HCT116 (cell line): ENCODE measurements at regions not wholly inside any gene's neighbourhood (a gene's known extent, or its start where the extent isn't known, plus 50 kb on each side); places are given as distances from the start of the nearest gene placed in this dataset.

Experiments used
- ATAC-seq: fragments of 200-7000 bp; cut with Tn5 transposase; 2 replicates; pipeline ENCODE4 v1.9.1; 2020; ENCODE audit warnings: mild to moderate bottlenecking, moderate library complexity
- BruUV-seq: library from RNA; stranded (reverse); fragments of 400-500 nt; replicated peaks from 2 replicates; lab custom pipeline; 2021; lab: Mats Ljungman, UMichigan
- CTCF ChIA-PET: fragments of 300-600 bp; sonication (Branson Sonifier 250); formaldehyde crosslinking; loops from one replicate; lab custom pipeline; 2021; ENCODE audit warnings: antibody characterized with exemption; lab: Charles Lee
- POLR2A ChIA-PET: fragments of 300-600, 350-600 bp; sonication (Branson Sonifier 250); formaldehyde crosslinking; loops from one replicate; lab custom pipeline; 2021; ENCODE audit warnings: antibody characterized with exemption; lab: Charles Lee
- RAD21 ChIA-PET, 2 experiments: fragments of 300-600 bp; sonication (Branson Sonifier 250); formaldehyde crosslinking; loops; one replicate each; lab custom pipeline; 2023; ENCODE audit warnings: low total read pairs in 2 of 2; ENCODE audit not compliant: uncharacterized antibody in 2 of 2, unreplicated experiment in 2 of 2, low non-redundant PET in 1 of 2; lab: Charles Lee
- DNase-seq: peaks from one replicate; pipeline ENCODE4 v3.0.0-alpha.2; 2010; ENCODE audit warnings: low read depth, low spot score
- H2AFZ ChIP-seq: fragments of 200-600 bp; shearing (Covaris generic), sonication (generic); 2 replicates; pipeline ENCODE4 v1.6.1; 2017; ENCODE audit warnings: low read depth, mixed run types, mixed read lengths, antibody characterized with exemption, low read length; ENCODE audit not compliant: poor library complexity, severe bottlenecking
- H3K27ac ChIP-seq: 2 replicates; pipeline ENCODE4 v1.5.1; 2012; ENCODE audit warnings: low read depth, low read length
- H3K27me3 ChIP-seq: fragments of 200-600 bp; sonication (generic); 2 replicates; pipeline ENCODE4 v1.6.1; 2016; ENCODE audit warnings: mixed run types, low read length, mixed read lengths; ENCODE audit not compliant: insufficient read depth
- H3K36me3 ChIP-seq, 2 experiments: fragments of 200-500 bp in 1 of 2; fragments of 200-600 bp in 1 of 2; sonication (Bioruptor generic) in 1 of 2; sonication (generic) in 1 of 2; 2 replicates each; pipeline versions ENCODE4 v1.5.1 to v1.6.1; 2014 to 2016; ENCODE audit warnings: low read length in 2 of 2, inconsistent platforms in 1 of 2, mixed read lengths in 1 of 2, mixed run types in 1 of 2; ENCODE audit not compliant: insufficient read depth in 2 of 2, control insufficient read depth in 1 of 2
- H3K4me1 ChIP-seq, 2 experiments: fragments of 200-600 bp in 1 of 2; sonication (generic) in 1 of 2; 2 replicates each; pipeline versions ENCODE4 v1.5.1 to v1.6.1; 2012 to 2017; ENCODE audit warnings: low read length in 2 of 2, inconsistent platforms in 1 of 2, mild to moderate bottlenecking in 1 of 2, mixed read lengths in 1 of 2, mixed run types in 1 of 2, moderate library complexity in 1 of 2; ENCODE audit not compliant: insufficient read depth in 2 of 2, control insufficient read depth in 1 of 2
- H3K4me2 ChIP-seq: fragments of 200-600 bp; sonication (generic); 2 replicates; pipeline ENCODE4 v1.6.1; 2017; ENCODE audit warnings: mixed run types, low read length, mixed read lengths
- H3K4me3 ChIP-seq, 2 experiments: fragments of 200-600 bp in 1 of 2; sonication (generic) in 1 of 2; replicated peaks in 1 of 2; 2 replicates each; pipeline ENCODE4 v1.5.1; 2011 to 2016; ENCODE audit warnings: low read length in 2 of 2, control low read depth in 1 of 2, low read depth in 1 of 2, mild to moderate bottlenecking in 1 of 2, mixed read lengths in 1 of 2, mixed run types in 1 of 2
- H3K79me2 ChIP-seq: fragments of 200-600 bp; sonication (generic); 2 replicates; pipeline ENCODE4 v1.6.1; 2017; ENCODE audit warnings: mild to moderate bottlenecking, mixed run types, low read length, moderate library complexity, mixed read lengths; ENCODE audit not compliant: insufficient read depth
- H3K9ac ChIP-seq: fragments of 200-600 bp; sonication (generic); 2 replicates; pipeline ENCODE4 v1.6.1; 2016; ENCODE audit warnings: low read length, mixed read lengths
- H3K9me2 ChIP-seq: fragments of 200-600 bp; sonication (generic), shearing (Covaris generic); 2 replicates; pipeline ENCODE4 v1.6.1; 2017; ENCODE audit warnings: mixed run types, mild to moderate bottlenecking, moderate library complexity; ENCODE audit not compliant: insufficient read depth
- H3K9me3 ChIP-seq, 2 experiments: fragments of 200-500 bp in 1 of 2; fragments of 200-600 bp in 1 of 2; sonication (Bioruptor generic) in 1 of 2; sonication (generic) in 1 of 2; 2 replicates each; pipeline ENCODE4 v1.6.1; 2014 to 2017; ENCODE audit warnings: low read length in 2 of 2, mixed read lengths in 2 of 2, inconsistent platforms in 1 of 2, low read depth in 1 of 2, mild to moderate bottlenecking in 1 of 2, mixed run types in 1 of 2, moderate library complexity in 1 of 2; ENCODE audit not compliant: control insufficient read depth in 1 of 2, insufficient read depth in 1 of 2
- H4K20me1 ChIP-seq: fragments of 200-600 bp; sonication (generic), shearing (Covaris generic); 2 replicates; pipeline ENCODE4 v1.6.1; 2017; ENCODE audit warnings: mixed run types, mild to moderate bottlenecking, moderate library complexity; ENCODE audit not compliant: insufficient read depth
- CTCF ChIP-seq, 3 experiments: fragments of 200-600 bp in 1 of 3; sonication (generic) in 1 of 3; IDR thresholded peaks in 2 of 3; conservative IDR thresholded peaks in 1 of 3; 2 replicates each; pipeline ENCODE4 v1.5.1; 2012 to 2017; ENCODE audit warnings: low read depth in 2 of 3, low read length in 2 of 3, antibody characterized with exemption in 1 of 3, borderline replicate concordance in 1 of 3, control low read depth in 1 of 3, mild to moderate bottlenecking in 1 of 3, mixed read lengths in 1 of 3, mixed run types in 1 of 3, moderate library complexity in 1 of 3; ENCODE audit not compliant: insufficient read depth in 1 of 3
- EGR1 ChIP-seq: IDR thresholded peaks from 2 replicates; pipeline ENCODE4 v1.6.1; 2012; ENCODE audit warnings: low read depth
- ELF1 ChIP-seq: IDR thresholded peaks from 2 replicates; pipeline ENCODE4 v1.6.1; 2012; ENCODE audit warnings: low read depth, borderline replicate concordance
- EZH2 ChIP-seq: fragments of 200-600 bp; sonication (generic); IDR thresholded peaks from 2 replicates; pipeline ENCODE4 v1.6.1; 2017; ENCODE audit warnings: antibody characterized with exemption, mixed run types
- EZH2phosphoT487 ChIP-seq: fragments of 200-600 bp; IDR thresholded peaks from 2 replicates; pipeline ENCODE4 v1.6.1; 2018; ENCODE audit warnings: antibody characterized with exemption, borderline replicate concordance
- FOSL1 ChIP-seq: IDR thresholded peaks from 2 replicates; pipeline ENCODE4 v1.6.1; 2012; ENCODE audit warnings: low read depth
- JUND ChIP-seq: IDR thresholded peaks from 2 replicates; pipeline ENCODE4 v1.6.1; 2012
- MAX ChIP-seq: IDR thresholded peaks from 2 replicates; pipeline ENCODE4 v1.6.1; 2012
- POLR2A ChIP-seq: IDR thresholded peaks from 2 replicates; pipeline ENCODE4 v1.7.0; 2011; ENCODE audit warnings: borderline replicate concordance; ENCODE audit not compliant: insufficient read depth, insufficient read length; ENCODE audit errors: extremely low read depth
- POLR2AphosphoS5 ChIP-seq: IDR thresholded peaks from 2 replicates; pipeline ENCODE4 v1.6.1; 2011; ENCODE audit warnings: mild to moderate bottlenecking, low read depth, low read length, moderate library complexity
- RAD21 ChIP-seq: IDR thresholded peaks from 2 replicates; pipeline ENCODE4 v1.6.1; 2012; ENCODE audit warnings: low read depth, mild to moderate bottlenecking
- REST ChIP-seq: IDR thresholded peaks from 2 replicates; pipeline ENCODE4 v1.6.1; 2012; ENCODE audit warnings: low read depth
- SIN3A ChIP-seq: IDR thresholded peaks from 2 replicates; pipeline ENCODE4 v1.6.1; 2012; ENCODE audit warnings: low read depth
- SP1 ChIP-seq: IDR thresholded peaks from 2 replicates; pipeline ENCODE4 v1.6.1; 2012; ENCODE audit warnings: low read depth
- SRF ChIP-seq: IDR thresholded peaks from 2 replicates; pipeline ENCODE4 v1.6.1; 2012; ENCODE audit warnings: low read depth
- TCF7L2 ChIP-seq: IDR thresholded peaks from 2 replicates; pipeline ENCODE4 v1.7.0; 2011; ENCODE audit warnings: borderline replicate concordance, inconsistent platforms; ENCODE audit not compliant: insufficient read depth, insufficient read length; ENCODE audit errors: extremely low read depth
- YY1 ChIP-seq: IDR thresholded peaks from 2 replicates; pipeline ENCODE4 v1.6.1; 2011; ENCODE audit warnings: low read length, low read depth, moderate library complexity, mild to moderate bottlenecking; ENCODE audit not compliant: insufficient replicate concordance; ENCODE audit errors: extremely low read depth
- ZFX ChIP-seq: fragments of 450-650 bp; IDR thresholded peaks from 2 replicates; pipeline ENCODE4 v1.6.1; 2017
- ZNF274 ChIP-seq: fragments of 200-500 bp; sonication (Bioruptor generic); IDR thresholded peaks from 2 replicates; pipeline ENCODE4 v1.6.1; 2014; ENCODE audit warnings: mild to moderate bottlenecking, low read depth, low read length, inconsistent platforms
- intact Hi-C: fragments of 100-400 bp; cut with micrococcal nuclease; formaldehyde crosslinking; loops from 2 replicates; pipeline ENCODE4 v1.10.0; 2022

- RAD21 ChIA-PET = no interaction called here
- peaks cover 0 to 2% of the 10 kb centered on the region in 2 experiments; a peak in 1 of 4 replicates for H3K9me3 ChIP-seq
- H3K27ac ChIP-seq = no peak overlapping the region
- no peak overlapping the region for H3K4me2 ChIP-seq
- H3K9ac ChIP-seq = no peak overlapping the region
- no peak for ATAC-seq
- H3K9me2 ChIP-seq = no peaks in the 10 kb centered on the region
- no peaks in the 10 kb centered on the region for H3K4me1 ChIP-seq
- no peaks in the 10 kb centered on the region for H3K79me2 ChIP-seq
- no peak overlapping the region for H2AFZ ChIP-seq
- no peak for DNase-seq
- H3K36me3 ChIP-seq = no peaks in the 10 kb centered on the region
- no peak overlapping the region for H3K4me3 ChIP-seq
- intact Hi-C loops = no loop called here
- no peaks in the 10 kb centered on the region for H4K20me1 ChIP-seq
- no peaks in the 10 kb centered on the region for H3K27me3 ChIP-seq
- BruUV-seq = no TSS peak
- TF ChIP-seq REST (no peak), EZH2phosphoT487 (no peak), POLR2AphosphoS5 (no peak), SRF (no peak), YY1 (no peak), TCF7L2 (no peak), EGR1 (no peak), SP1 (no peak), ZNF274 (no peak), MAX (no peak), FOSL1 (no peak), EZH2 (no peak), ELF1 (no peak), JUND (no peak), POLR2A (no peak), RAD21 (no peak), SIN3A (no peak), CTCF (IDR thresholded peaks at IDR 0.05 in 2 of 3, conservative IDR thresholded peaks at IDR 0.05 in 1 of 3; ENCODE audit: borderline replicate concordance in 1 of 3, insufficient read depth in 1 of 3, low read depth in 2 of 3, low read length in 2 of 3) (no peak), ZFX (no peak)
- POLR2A ChIA-PET = no interaction called here
- CTCF ChIA-PET = no interaction called here
Measured at GRCh38 chr1:82950606-82951200, 1048.2 kb downstream of the TTLL7 start.
